ENCODE measurements at regions not wholly inside any gene's neighbourhood (a gene's known extent, or its start where the extent isn't known, plus 50 kb on each side); places are given as distances from the start of the nearest gene placed in this dataset.

GRCh38 chr4:57672846-57673433 lies 562.8 kb upstream of the IGFBP7 start:
- Histone ChIP-seq H3K27me3 (ENCODE audit: insufficient read depth) (no peaks in the 10 kb centered on the region), H3K36me3 (replicated peaks in 1 of 2; ENCODE audit: control insufficient read depth in 1 of 2, insufficient read depth in 2 of 2, low read length in 1 of 2) (no peaks in the 10 kb centered on the region), H4K20me1 (ENCODE audit: insufficient read depth) (no peaks in the 10 kb centered on the region), H3K4me1 (ENCODE audit: control insufficient read depth in 1 of 2, insufficient read depth in 2 of 2, low read depth in 1 of 2, low read length in 1 of 2) (no peaks in the 10 kb centered on the region), H2AFZ (ENCODE audit: low read depth) (no peak overlapping the region), H3K4me3 (ENCODE audit: low read depth in 2 of 2, low read length in 1 of 2) (no peak overlapping the region), H3K9ac (no peak overlapping the region), H3K79me2 (ENCODE audit: insufficient read depth) (no peaks in the 10 kb centered on the region), H3K9me2 (no peaks in the 10 kb centered on the region), H3K27ac (ENCODE audit: low read depth in 2 of 2, low read length in 1 of 2) (no peak overlapping the region), H3K4me2 (no peak overlapping the region), H3K9me3 (no peaks in the 10 kb centered on the region), H3F3A (replicated peaks; ENCODE audit: insufficient read depth) (no peaks in the 10 kb centered on the region)
- 59% methylated on average over 2 of the region's 2 CpGs for WGBS (ENCODE audit: low lambda C conversion rate)
- DNase-seq: no peak
- POLR2A ChIA-PET: no interaction called here
- CTCF ChIA-PET: interaction anchor here (0.6 to 0.7 kb wide), 2 partner anchors 9 to 31 kb away, joined by 3 read pairs; no protein-coding TSS in a partner anchor
- TF ChIP-seq POLR2AphosphoS5 (IDR thresholded peaks at IDR 0.05; ENCODE audit: low read depth, low read length) (no peak), RCOR1 (IDR thresholded peaks at IDR 0.05; ENCODE audit: low read length) (no peak), RAD21 (IDR thresholded peaks at IDR 0.05; ENCODE audit: low read length) (no peak), JUND (IDR thresholded peaks at IDR 0.05) (no peak), GABPA (IDR thresholded peaks at IDR 0.05; ENCODE audit: low read depth) (no peak), YY1 (IDR thresholded peaks at IDR 0.05; ENCODE audit: low read depth) (no peak)

DNA sequence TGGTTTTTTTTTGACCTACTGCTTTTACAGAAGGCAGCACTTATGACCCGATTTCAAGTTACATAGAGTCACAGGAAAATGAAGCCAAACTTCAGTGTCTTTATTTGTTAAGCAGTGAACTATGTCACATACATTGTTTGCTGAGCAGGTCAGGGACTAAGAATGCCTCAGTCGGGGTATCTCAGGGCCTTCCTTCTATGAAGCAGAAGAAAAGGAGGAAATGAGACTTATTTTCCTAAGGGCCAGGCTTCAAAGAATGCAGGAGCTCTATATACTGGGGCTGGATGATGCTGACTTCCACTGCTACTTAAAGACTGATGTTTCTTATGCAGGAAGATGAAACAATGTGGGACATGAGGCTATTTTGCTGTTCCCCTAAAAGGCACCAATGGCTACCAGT lies 558.4 kb upstream of the IGFBP7 start:
- Histone ChIP-seq H3K36me3 (replicated peaks in 1 of 2; ENCODE audit: control insufficient read depth in 1 of 2, insufficient read depth in 2 of 2, low read length in 1 of 2) (no peaks in the 10 kb centered on the region), H3K79me2 (ENCODE audit: insufficient read depth) (no peaks in the 10 kb centered on the region), H3K27ac (ENCODE audit: low read depth in 2 of 2, low read length in 1 of 2) (no peak overlapping the region), H3K4me2 (no peak overlapping the region), H3K9ac (no peak overlapping the region), H3F3A (replicated peaks; ENCODE audit: insufficient read depth) (no peaks in the 10 kb centered on the region), H3K4me3 (ENCODE audit: low read depth in 2 of 2, low read length in 1 of 2) (no peak overlapping the region), H3K4me1 (ENCODE audit: control insufficient read depth in 1 of 2, insufficient read depth in 2 of 2, low read depth in 1 of 2, low read length in 1 of 2) (no peaks in the 10 kb centered on the region), H3K9me3 (no peaks in the 10 kb centered on the region), H3K27me3 (ENCODE audit: insufficient read depth) (no peaks in the 10 kb centered on the region), H2AFZ (ENCODE audit: low read depth) (no peak overlapping the region), H4K20me1 (ENCODE audit: insufficient read depth) (no peaks in the 10 kb centered on the region), H3K9me2 (no peaks in the 10 kb centered on the region)
- no peak for DNase-seq
- WGBS (ENCODE audit: low lambda C conversion rate): 18% methylated on average over 2 of the region's 2 CpGs
- no peak for TF ChIP-seq ELF1 (IDR thresholded peaks at IDR 0.05)
- TF ChIP-seq PBX3 (IDR thresholded peaks at IDR 0.05): no peak
- TF ChIP-seq, protein P1, sequence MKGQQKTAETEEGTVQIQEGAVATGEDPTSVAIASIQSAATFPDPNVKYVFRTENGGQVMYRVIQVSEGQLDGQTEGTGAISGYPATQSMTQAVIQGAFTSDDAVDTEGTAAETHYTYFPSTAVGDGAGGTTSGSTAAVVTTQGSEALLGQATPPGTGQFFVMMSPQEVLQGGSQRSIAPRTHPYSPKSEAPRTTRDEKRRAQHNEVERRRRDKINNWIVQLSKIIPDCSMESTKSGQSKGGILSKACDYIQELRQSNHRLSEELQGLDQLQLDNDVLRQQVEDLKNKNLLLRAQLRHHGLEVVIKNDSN (IDR thresholded peaks at IDR 0.05; ENCODE audit: borderline replicate concordance, low read depth): no peak
- no peak for TF ChIP-seq RCOR1 (IDR thresholded peaks at IDR 0.05; ENCODE audit: low read length)
- no peak for TF ChIP-seq REST (IDR thresholded peaks at IDR 0.05; ENCODE audit: low read depth, low read length)
- TF ChIP-seq SMC3 (IDR thresholded peaks at IDR 0.05; ENCODE audit: low read depth, low read length): no peak
- TF ChIP-seq MXI1 (IDR thresholded peaks at IDR 0.05; ENCODE audit: low read depth, low read length): no peak
- ChIA-PET CTCF (interaction anchor here (1.0 kb wide), 1 partner anchor 10 kb away, joined by 3 read pairs; no protein-coding TSS in a partner anchor), POLR2A (no interaction called here)

Data from SK-N-SH (cell line).